Activated CD4-positive, alpha-beta T cell treated with anti-CD3 and anti-CD28 coated beads, Interleukin-2, amount 50 U/mL, for 24 hours (primary cell): ENCODE measurements at regions not wholly inside any gene's neighbourhood (a gene's known extent, or its start where the extent isn't known, plus 50 kb on each side); places are given as distances from the start of the nearest gene placed in this dataset.
"Not testable (repeated sequence)": the region's sequence is repeated elsewhere in the genome, so short reads cannot be mapped to it uniquely, and the experiment has no call there.

Source experiments
- DNase-seq, 2 donors: peaks; one replicate each; pipeline ENCODE4 v3.0.0-alpha.2; 2020; ENCODE audit warnings: low read depth in 1 of 2, low spot score in 1 of 2

GRCh38 chr14:44873536-44873935 lies 88.2 kb downstream of the KLHL28 start:
- DNase-seq: no peak

GRCh38 chr14:44866770-44867169 lies 95.0 kb downstream of the KLHL28 start:
- no peak for DNase-seq

GRCh38 chr14:44866322-44866721 lies 95.4 kb downstream of the KLHL28 start:
- no peak for DNase-seq

GRCh38 chr14:44863271-44863670 lies 98.5 kb downstream of the KLHL28 start:
- no peak for DNase-seq

GRCh38 chr14:44854114-44854513 lies 107.6 kb downstream of the KLHL28 start:
- no peak for DNase-seq

- no peak for DNase-seq
These were observed 114.0 kb downstream of the KLHL28 start for GRCh38 chr14:44847526-44848309.

- peak in 1 of 2 donors; percentile 4 for DNase-seq
These were observed 115.4 kb downstream of the KLHL28 start for GRCh38 chr14:44846232-44846824.

- not testable (repeated sequence) for DNase-seq
These were observed 125.8 kb downstream of the KLHL28 start for GRCh38 chr14:44835928-44836327.

GRCh38 chr14:44833376-44834060 lies 128.2 kb downstream of the KLHL28 start:
- no peak for DNase-seq

- no peak for DNase-seq
These were observed 131.4 kb downstream of the KLHL28 start for GRCh38 chr14:44830371-44830770.

GRCh38 chr14:44829021-44829420 lies 132.7 kb downstream of the KLHL28 start:
- no peak for DNase-seq

GRCh38 chr14:44828023-44828422 lies 133.7 kb downstream of the KLHL28 start:
- no peak for DNase-seq

- no peak for DNase-seq
These were observed 141.3 kb downstream of the KLHL28 start for GRCh38 chr14:44820230-44820964.

GRCh38 chr14:44814196-44814595 lies 147.6 kb downstream of the KLHL28 start:
- no peak for DNase-seq

GRCh38 chr14:44812672-44813071 lies 149.1 kb downstream of the KLHL28 start:
- DNase-seq: no peak

- no peak for DNase-seq
These were observed 157.4 kb downstream of the KLHL28 start for GRCh38 chr14:44804391-44804790.

GRCh38 chr14:44803239-44803905 lies 158.4 kb downstream of the KLHL28 start:
- no peak for DNase-seq

GRCh38 chr14:44798386-44799242 lies 163.1 kb downstream of the KLHL28 start:
- DNase-seq: no peak

- no peak for DNase-seq
These were observed 166.0 kb downstream of the KLHL28 start for GRCh38 chr14:44795725-44796124.

GRCh38 chr14:44791730-44792129 lies 170.0 kb downstream of the KLHL28 start:
- DNase-seq: no peak
